DOHH2 (cell line): ENCODE measurements at regions not wholly inside any gene's neighbourhood (a gene's known extent, or its start where the extent isn't known, plus 50 kb on each side); places are given as distances from the start of the nearest gene placed in this dataset.
"Not testable (repeated sequence)": the region's sequence is repeated elsewhere in the genome, so short reads cannot be mapped to it uniquely, and the experiment has no call there.

Experiments used
- EZH2phosphoT487 ChIP-seq: fragments of 200-600 bp; sonication (generic); IDR thresholded peaks from 2 replicates; pipeline ENCODE4 v1.6.1; 2017; ENCODE audit warnings: borderline replicate concordance, mild to moderate bottlenecking, antibody characterized with exemption, low read length, moderate library complexity, mixed read lengths
- TF ChIP-seq, protein P1 (sequence below): fragments of 200-600 bp; sonication (generic); IDR thresholded peaks from one replicate; pipeline ENCODE4 v1.5.1; 2014; ENCODE audit warnings: antibody characterized with exemption, mild to moderate bottlenecking, low read depth, low read length; ENCODE audit not compliant: poor library complexity, severe bottlenecking

DNA sequence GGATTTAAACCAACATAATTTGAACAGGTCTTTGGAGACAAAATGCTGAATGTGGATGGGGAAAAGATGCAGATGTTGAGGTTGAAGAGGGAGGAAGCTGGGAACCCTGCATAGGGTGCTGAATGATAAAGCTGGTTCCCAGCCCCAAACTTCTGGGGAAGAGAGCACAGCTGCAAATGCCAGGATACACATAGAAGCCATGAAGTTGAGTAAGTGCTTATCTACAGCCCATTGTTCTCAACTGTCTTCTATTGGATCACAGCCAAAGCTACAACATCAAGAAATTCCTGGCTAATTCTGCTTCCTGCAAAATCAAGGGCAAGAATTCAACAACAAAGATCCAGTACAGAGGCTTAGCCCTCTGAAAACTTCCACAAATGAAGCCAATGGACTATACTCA lies 779.8 kb downstream of the PRIM2 start:
- TF ChIP-seq, protein P1, sequence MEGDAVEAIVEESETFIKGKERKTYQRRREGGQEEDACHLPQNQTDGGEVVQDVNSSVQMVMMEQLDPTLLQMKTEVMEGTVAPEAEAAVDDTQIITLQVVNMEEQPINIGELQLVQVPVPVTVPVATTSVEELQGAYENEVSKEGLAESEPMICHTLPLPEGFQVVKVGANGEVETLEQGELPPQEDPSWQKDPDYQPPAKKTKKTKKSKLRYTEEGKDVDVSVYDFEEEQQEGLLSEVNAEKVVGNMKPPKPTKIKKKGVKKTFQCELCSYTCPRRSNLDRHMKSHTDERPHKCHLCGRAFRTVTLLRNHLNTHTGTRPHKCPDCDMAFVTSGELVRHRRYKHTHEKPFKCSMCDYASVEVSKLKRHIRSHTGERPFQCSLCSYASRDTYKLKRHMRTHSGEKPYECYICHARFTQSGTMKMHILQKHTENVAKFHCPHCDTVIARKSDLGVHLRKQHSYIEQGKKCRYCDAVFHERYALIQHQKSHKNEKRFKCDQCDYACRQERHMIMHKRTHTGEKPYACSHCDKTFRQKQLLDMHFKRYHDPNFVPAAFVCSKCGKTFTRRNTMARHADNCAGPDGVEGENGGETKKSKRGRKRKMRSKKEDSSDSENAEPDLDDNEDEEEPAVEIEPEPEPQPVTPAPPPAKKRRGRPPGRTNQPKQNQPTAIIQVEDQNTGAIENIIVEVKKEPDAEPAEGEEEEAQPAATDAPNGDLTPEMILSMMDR: not testable (repeated sequence)
- TF ChIP-seq EZH2phosphoT487: not testable (repeated sequence)
